HG03469 (cell line): ENCODE measurements at regions not wholly inside any gene's neighbourhood (a gene's known extent, or its start where the extent isn't known, plus 50 kb on each side); places are given as distances from the start of the nearest gene placed in this dataset.
"Not testable (repeated sequence)": the region's sequence is repeated elsewhere in the genome, so short reads cannot be mapped to it uniquely, and the experiment has no call there.

Source experiments
- ATAC-seq: cut with Tn5 transposase; IDR thresholded peaks from one replicate; pipeline ENCODE4 v1.9.1; 2021; ENCODE audit warnings: mild to moderate bottlenecking, moderate library complexity, moderate number of reproducible peaks; ENCODE audit not compliant: unreplicated experiment

- ATAC-seq, result no peak
These were observed 718.1 kb downstream of the SMARCA1 start for GRCh38 chrX:128805236-128805635.

GRCh38 chrX:128804828-128805227, 718.5 kb downstream of the SMARCA1 start:
- no peak for ATAC-seq

- no peak for ATAC-seq
These were observed 723.2 kb downstream of the SMARCA1 start for GRCh38 chrX:128800138-128800537.

- not testable (repeated sequence) for ATAC-seq
These were observed 730.9 kb upstream of the ACTRT1 start for GRCh38 chrX:128783139-128783538.

- no peak for ATAC-seq
These were observed 729.3 kb upstream of the ACTRT1 start for GRCh38 chrX:128781506-128781905.

- no peak for ATAC-seq
These were observed 728.7 kb upstream of the ACTRT1 start for GRCh38 chrX:128780934-128781333.

- no peak for ATAC-seq
These were observed 717.3 kb upstream of the ACTRT1 start for GRCh38 chrX:128769495-128769894.

- ATAC-seq, result no peak
These were observed 707.5 kb upstream of the ACTRT1 start for GRCh38 chrX:128759745-128760144.

- no peak for ATAC-seq
These were observed 707.0 kb upstream of the ACTRT1 start for GRCh38 chrX:128759177-128759576.

GRCh38 chrX:128754130-128754529, 701.9 kb upstream of the ACTRT1 start:
- no peak for ATAC-seq

GRCh38 chrX:128739539-128739938, 687.3 kb upstream of the ACTRT1 start:
- no peak for ATAC-seq

- ATAC-seq, result no peak
These were observed 676.7 kb upstream of the ACTRT1 start for GRCh38 chrX:128728943-128729342.

- no peak for ATAC-seq
These were observed 665.7 kb upstream of the ACTRT1 start for GRCh38 chrX:128717635-128718578.

GRCh38 chrX:128714425-128714824, 662.2 kb upstream of the ACTRT1 start:
- no peak for ATAC-seq

- no peak for ATAC-seq
These were observed 647.6 kb upstream of the ACTRT1 start for GRCh38 chrX:128699716-128700285.

- no peak for ATAC-seq
These were observed 646.5 kb upstream of the ACTRT1 start for GRCh38 chrX:128698573-128699181.

- no peak for ATAC-seq
These were observed 639.7 kb upstream of the ACTRT1 start for GRCh38 chrX:128691872-128692271.

- ATAC-seq, result no peak
These were observed 633.2 kb upstream of the ACTRT1 start for GRCh38 chrX:128685387-128685786.

- ATAC-seq, result no peak
These were observed 624.4 kb upstream of the ACTRT1 start for GRCh38 chrX:128676651-128677050.

- ATAC-seq, result not testable (repeated sequence)
These were observed 622.3 kb upstream of the ACTRT1 start for GRCh38 chrX:128674326-128675086.

- ATAC-seq, result no peak
These were observed 612.0 kb upstream of the ACTRT1 start for GRCh38 chrX:128664211-128664610.
